HG03139 (cell line): ENCODE measurements at regions not wholly inside any gene's neighbourhood (a gene's known extent, or its start where the extent isn't known, plus 50 kb on each side); places are given as distances from the start of the nearest gene placed in this dataset.

Experiments
- ATAC-seq: cut with Tn5 transposase; IDR thresholded peaks from one replicate; pipeline ENCODE4 v1.9.1; 2021; ENCODE audit not compliant: unreplicated experiment

DNA sequence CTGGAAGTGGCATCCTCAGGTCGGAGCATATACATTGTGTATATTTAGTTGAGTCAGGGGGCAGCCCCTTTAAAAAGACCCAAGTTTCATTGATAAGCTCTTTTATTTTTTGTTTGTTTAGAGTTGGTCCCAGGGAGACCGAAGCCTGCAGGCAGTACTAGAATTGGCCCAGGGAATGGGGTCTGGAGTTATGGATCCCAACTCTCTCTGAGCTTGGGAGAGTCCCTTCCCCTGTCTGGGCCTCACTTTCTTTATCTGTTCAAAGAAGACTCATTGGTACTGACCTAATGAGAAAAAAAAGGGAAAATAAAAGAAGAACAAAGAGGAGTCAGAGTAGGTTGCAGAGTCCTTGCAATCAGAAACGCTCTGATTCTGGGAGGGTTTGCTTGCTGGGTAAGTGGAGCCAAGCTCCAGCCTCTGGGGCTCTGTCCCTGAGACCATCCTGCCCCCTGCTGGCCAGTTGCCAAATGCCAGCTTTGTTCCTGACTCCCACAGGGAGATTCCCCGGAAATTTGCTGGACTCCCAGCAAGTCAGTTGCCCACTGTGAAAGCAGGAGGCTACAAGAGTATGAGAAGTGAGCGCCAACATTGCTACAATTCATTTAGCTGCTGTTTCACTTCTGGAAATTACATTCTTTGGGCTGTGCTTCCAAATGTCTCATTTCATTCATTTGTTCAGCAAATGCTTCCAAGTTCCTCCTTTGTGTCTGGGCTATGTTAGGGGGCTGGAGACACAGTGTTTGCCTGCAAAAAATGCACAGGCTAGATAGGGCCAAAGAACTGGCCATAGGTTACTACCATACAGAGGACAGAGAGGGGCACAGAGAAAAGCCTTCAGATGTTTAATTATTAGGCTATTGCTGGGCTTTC, 156.2 kb downstream of the MELK start:
- no peak for ATAC-seq

- no peak for ATAC-seq
These were observed 157.2 kb downstream of the MELK start for GRCh38 chr9:36729906-36730305.

DNA sequence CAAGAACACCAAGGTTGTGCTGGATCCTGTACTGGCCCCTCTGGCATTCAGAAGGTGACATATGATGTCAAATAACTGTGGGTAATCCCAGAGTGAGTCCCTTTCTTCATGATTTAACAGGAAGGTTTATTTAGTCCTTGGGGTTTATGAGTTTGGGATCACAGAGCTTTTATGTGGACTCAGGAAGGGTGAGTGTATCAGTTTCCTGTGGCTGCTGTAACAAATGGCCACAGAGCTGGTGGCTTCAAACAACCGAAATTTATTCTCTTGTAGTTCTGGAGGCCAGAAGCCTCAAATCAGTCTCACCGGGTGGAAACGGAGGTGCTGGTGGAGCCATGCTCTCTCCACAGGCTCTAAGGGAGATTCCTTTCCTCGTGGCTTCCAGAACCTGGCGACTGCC, 157.7 kb downstream of the MELK start:
- ATAC-seq: no peak

GRCh38 chr9:36731068-36731956, 158.6 kb downstream of the MELK start:
- ATAC-seq: no peak

DNA sequence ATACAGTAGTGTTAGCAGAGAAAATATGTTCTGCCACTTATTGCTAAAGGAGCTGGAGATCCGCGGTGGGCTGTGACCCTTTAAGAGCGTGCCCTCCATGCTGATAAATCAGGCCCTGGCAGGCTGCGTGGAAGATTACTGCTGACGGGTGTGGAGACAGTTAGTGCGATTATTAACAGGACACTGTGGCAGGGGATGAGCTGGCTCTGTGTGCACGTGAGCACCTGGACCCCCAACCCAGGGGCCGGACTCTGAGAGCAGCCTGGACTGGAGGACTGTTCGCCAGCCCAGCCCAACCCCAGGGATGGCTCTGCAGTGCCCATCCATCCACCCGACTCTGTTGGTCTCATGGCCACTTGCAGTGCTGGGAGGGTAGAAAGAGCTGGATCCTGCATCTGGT, 162.0 kb downstream of the MELK start:
- ATAC-seq: no peak

- ATAC-seq: no peak
These were observed 164.0 kb downstream of the MELK start for GRCh38 chr9:36736648-36737047.

- no peak for ATAC-seq
These were observed 165.8 kb downstream of the MELK start for GRCh38 chr9:36738318-36738976.

- ATAC-seq: no peak
These were observed 166.8 kb downstream of the MELK start for GRCh38 chr9:36739373-36740116.

DNA sequence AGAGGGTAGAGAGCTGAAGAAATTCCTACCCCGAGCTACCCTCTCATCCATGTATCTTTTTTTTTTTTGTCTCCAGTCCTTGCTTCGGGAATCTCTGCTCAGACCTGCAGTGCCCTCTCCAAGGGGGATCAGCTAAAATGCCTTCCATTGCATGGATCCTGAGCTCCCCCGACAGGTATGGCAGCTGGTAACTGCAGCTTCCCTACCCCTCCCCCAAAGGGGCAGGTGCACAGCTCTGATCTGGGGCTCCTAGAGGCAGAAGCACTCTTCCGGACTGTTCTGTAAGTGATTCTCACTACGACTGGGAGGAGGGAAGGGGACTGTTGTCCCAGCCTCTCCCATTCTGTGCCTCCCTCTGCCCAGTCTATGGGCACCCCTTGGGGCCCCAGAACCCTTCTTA, 169.6 kb downstream of the MELK start:
- no peak for ATAC-seq

DNA sequence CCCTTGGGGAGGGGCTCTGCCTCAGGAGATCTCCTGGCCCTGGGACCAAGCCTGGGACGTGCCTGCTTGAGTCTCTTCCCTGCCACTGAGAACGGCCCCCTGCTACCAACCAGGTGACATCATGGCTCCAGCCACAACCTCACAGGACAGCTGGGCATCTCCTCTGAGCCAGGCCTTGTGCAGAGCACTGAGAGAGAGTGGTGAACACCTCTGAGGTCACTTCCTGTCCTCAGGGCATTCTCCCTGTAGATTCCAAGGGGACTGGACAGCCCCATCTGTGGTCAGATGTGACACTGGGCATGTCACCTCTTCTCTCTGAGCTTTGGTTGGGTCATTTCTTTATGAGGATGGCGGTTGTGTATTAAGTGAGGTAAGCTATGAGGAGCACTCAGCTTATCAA, 172.0 kb downstream of the MELK start:
- ATAC-seq: no peak

- no peak for ATAC-seq
These were observed 173.3 kb downstream of the MELK start for GRCh38 chr9:36745977-36746376.

DNA sequence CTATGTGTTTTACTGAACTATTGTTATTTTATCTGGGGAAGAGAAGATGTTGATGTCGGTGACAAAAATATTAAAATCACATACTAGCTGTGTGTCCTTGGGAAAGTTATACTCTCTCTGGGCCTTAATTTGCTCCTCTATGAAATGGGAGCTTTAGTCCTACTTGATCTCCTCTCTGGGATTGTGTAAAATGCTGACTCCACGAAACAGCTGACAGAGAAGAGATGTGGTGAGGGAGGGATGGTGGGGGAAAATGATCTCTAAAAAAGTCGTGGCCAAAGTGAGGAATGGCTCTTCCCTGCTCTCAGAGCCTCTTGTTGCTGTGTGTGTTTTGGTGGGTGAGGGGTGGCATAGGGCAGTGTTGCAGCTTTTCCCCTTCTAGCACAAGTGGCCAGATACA, 173.7 kb downstream of the MELK start:
- no peak for ATAC-seq

- ATAC-seq: no peak
These were observed 175.7 kb downstream of the MELK start for GRCh38 chr9:36748322-36748899.

- ATAC-seq: no peak
These were observed 176.8 kb downstream of the MELK start for GRCh38 chr9:36749461-36749860.

DNA sequence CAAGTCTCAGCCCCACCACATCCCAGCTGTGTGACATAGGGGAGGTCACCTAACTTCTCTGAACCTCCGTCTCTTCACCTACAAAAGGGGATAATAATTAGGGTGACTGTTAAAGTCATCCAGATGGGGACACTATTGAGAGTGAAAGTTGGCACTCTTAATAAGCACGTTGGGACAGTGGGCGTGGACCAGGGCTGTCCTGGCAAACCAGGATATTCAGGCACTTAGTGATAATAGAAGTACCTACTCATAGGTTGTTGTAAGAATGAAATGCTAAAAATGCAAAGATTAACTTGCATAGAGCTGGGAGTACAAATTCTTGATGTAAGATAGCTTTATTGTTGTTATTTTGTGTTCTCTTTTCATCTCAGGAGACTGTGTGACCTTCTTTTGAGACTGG, 177.9 kb downstream of the MELK start:
- ATAC-seq: no peak

GRCh38 chr9:36755019-36755418, 182.3 kb downstream of the MELK start:
- ATAC-seq: no peak

DNA sequence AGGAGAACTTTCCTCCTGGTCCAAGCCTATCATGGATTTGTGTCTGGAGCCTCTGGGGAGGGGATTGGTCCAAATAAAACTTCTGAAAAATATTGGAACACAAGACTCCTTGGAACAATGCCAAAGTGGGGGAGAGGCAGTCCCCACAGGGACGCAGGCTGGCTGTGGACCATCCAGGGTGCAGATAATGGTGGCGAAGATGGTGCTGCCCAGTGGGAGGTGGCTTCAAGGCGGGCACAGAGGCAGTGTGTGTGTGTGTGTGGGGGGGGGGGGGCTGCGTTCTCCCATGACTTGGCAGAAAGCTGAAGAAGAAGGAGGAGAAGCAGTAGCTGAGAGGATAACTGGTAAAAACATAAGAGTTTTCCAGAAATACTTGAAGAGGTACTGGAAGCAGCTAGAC, 186.4 kb downstream of the MELK start:
- ATAC-seq: no peak

DNA sequence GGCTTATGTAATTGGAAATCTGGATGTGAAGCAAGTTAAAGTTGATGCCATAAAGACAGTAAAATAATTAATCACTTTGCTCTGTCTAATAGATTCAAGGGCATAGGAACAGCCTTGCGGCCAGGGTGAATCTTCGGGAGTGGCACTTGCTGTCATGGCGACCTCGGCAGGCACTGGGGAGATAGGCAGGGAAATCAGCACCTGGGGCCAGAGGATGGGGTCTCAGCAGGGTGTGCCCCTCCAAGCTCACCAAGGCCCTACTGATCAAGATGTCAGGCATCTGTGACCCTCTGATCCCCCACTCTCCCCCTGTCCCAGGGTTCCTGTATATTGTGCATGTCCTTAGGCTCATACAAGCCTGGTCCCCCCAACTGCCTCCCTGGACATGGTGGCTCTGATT, 187.3 kb downstream of the MELK start:
- ATAC-seq: no peak

GRCh38 chr9:36760667-36761420, 188.1 kb downstream of the MELK start:
- ATAC-seq: no peak

- no peak for ATAC-seq
These were observed 190.3 kb downstream of the MELK start for GRCh38 chr9:36762958-36763357.
